WTC11 (cell line): ENCODE measurements at regions not wholly inside any gene's neighbourhood (a gene's known extent, or its start where the extent isn't known, plus 50 kb on each side); places are given as distances from the start of the nearest gene placed in this dataset.

Experiments used
- ATF3 ChIP-seq: sonication (generic); formaldehyde crosslinking; conservative IDR thresholded peaks from 2 replicates; pipeline ENCODE4 v1.8.1; 2022; ENCODE audit warnings: mild to moderate bottlenecking, missing genetic modification reagents
- NFYB ChIP-seq: sonication (generic); formaldehyde crosslinking; conservative IDR thresholded peaks from 2 replicates; pipeline ENCODE4 v1.8.0; 2022; ENCODE audit warnings: low read depth, missing genetic modification reagents
- TEAD4 ChIP-seq: sonication (generic); formaldehyde crosslinking; IDR thresholded peaks from 2 replicates; pipeline ENCODE4 v1.8.0; 2022; ENCODE audit warnings: mild to moderate bottlenecking, missing genetic modification reagents
- TF ChIP-seq, protein P1 (sequence below): fragments of 200-600 bp; IDR thresholded peaks from 2 replicates; pipeline ENCODE4 v1.8.0; 2022; ENCODE audit warnings: antibody characterized with exemption
- TF ChIP-seq, protein P2 (sequence below): sonication (generic); formaldehyde crosslinking; IDR thresholded peaks from 2 replicates; pipeline ENCODE4 v1.8.0; 2022; ENCODE audit warnings: mild to moderate bottlenecking, missing genetic modification reagents
- TF ChIP-seq, protein P3 (sequence below): sonication (generic); formaldehyde crosslinking; IDR thresholded peaks from 2 replicates; pipeline ENCODE4 v1.8.0; 2022; ENCODE audit warnings: mild to moderate bottlenecking, missing genetic modification reagents
- TF ChIP-seq, protein P4 (sequence below): sonication (generic); formaldehyde crosslinking; IDR thresholded peaks from 2 replicates; pipeline ENCODE4 v1.8.0; 2022; ENCODE audit warnings: mild to moderate bottlenecking, missing genetic modification reagents

GRCh38 chr9:90020276-90020871 is 415.6 kb downstream of the GADD45G start:
- TF ChIP-seq, protein P1, sequence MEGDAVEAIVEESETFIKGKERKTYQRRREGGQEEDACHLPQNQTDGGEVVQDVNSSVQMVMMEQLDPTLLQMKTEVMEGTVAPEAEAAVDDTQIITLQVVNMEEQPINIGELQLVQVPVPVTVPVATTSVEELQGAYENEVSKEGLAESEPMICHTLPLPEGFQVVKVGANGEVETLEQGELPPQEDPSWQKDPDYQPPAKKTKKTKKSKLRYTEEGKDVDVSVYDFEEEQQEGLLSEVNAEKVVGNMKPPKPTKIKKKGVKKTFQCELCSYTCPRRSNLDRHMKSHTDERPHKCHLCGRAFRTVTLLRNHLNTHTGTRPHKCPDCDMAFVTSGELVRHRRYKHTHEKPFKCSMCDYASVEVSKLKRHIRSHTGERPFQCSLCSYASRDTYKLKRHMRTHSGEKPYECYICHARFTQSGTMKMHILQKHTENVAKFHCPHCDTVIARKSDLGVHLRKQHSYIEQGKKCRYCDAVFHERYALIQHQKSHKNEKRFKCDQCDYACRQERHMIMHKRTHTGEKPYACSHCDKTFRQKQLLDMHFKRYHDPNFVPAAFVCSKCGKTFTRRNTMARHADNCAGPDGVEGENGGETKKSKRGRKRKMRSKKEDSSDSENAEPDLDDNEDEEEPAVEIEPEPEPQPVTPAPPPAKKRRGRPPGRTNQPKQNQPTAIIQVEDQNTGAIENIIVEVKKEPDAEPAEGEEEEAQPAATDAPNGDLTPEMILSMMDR = no peak
- TF ChIP-seq, protein P2, sequence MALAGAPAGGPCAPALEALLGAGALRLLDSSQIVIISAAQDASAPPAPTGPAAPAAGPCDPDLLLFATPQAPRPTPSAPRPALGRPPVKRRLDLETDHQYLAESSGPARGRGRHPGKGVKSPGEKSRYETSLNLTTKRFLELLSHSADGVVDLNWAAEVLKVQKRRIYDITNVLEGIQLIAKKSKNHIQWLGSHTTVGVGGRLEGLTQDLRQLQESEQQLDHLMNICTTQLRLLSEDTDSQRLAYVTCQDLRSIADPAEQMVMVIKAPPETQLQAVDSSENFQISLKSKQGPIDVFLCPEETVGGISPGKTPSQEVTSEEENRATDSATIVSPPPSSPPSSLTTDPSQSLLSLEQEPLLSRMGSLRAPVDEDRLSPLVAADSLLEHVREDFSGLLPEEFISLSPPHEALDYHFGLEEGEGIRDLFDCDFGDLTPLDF (CRISPR knock-in tag) = no peak
- TF ChIP-seq, protein P3, sequence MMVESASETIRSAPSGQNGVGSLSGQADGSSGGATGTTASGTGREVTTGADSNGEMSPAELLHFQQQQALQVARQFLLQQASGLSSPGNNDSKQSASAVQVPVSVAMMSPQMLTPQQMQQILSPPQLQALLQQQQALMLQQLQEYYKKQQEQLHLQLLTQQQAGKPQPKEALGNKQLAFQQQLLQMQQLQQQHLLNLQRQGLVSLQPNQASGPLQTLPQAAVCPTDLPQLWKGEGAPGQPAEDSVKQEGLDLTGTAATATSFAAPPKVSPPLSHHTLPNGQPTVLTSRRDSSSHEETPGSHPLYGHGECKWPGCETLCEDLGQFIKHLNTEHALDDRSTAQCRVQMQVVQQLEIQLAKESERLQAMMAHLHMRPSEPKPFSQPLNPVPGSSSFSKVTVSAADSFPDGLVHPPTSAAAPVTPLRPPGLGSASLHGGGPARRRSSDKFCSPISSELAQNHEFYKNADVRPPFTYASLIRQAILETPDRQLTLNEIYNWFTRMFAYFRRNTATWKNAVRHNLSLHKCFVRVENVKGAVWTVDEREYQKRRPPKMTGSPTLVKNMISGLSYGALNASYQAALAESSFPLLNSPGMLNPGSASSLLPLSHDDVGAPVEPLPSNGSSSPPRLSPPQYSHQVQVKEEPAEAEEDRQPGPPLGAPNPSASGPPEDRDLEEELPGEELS (CRISPR knock-in tag) = no peak
- TF ChIP-seq ATF3 (CRISPR knock-in tag) = no peak
- no peak for TF ChIP-seq NFYB (CRISPR knock-in tag)
- TF ChIP-seq, protein P4, sequence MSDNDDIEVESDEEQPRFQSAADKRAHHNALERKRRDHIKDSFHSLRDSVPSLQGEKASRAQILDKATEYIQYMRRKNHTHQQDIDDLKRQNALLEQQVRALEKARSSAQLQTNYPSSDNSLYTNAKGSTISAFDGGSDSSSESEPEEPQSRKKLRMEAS = no peak
- no peak for TF ChIP-seq TEAD4 (CRISPR knock-in tag)
